NCI-H1092 treated with DMSO at 0.1 percent for 48 hours (cell line): ENCODE measurements at regions not wholly inside any gene's neighbourhood (a gene's known extent, or its start where the extent isn't known, plus 50 kb on each side); places are given as distances from the start of the nearest gene placed in this dataset.
"Not testable (repeated sequence)": the region's sequence is repeated elsewhere in the genome, so short reads cannot be mapped to it uniquely, and the experiment has no call there.

Source experiments
- DNase-seq: peaks from one replicate; lab custom pipeline; 2025; lab: John Stamatoyannopoulos, UW

DNA sequence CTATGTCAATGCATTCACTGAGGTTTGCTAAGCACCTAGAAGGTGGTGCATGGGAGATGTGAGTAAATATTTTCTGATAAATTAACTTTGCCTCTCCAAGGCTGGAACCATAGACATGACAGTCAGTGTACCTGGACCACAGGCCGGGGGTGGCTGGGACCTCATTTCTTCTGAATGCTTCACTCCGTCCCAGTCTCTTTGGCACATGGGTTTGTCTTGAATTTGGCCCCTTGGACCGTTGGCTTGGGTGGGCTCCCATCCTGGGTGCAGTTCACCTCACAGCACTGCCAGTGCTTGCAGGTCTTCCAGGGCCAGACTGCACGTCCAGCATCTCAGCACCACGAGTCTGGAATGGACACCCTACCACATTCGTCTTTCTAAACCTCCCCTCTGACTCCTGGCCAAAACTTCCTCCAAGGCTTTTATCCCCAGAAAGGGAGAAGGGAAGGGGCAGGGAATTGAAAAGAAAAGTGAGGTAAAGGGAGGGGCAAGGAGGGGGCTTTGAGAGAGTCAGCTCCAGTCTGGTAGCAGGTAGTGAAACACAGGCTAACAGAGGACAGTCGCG, 267.8 kb downstream of the MED10 start:
- no peak for DNase-seq

DNA sequence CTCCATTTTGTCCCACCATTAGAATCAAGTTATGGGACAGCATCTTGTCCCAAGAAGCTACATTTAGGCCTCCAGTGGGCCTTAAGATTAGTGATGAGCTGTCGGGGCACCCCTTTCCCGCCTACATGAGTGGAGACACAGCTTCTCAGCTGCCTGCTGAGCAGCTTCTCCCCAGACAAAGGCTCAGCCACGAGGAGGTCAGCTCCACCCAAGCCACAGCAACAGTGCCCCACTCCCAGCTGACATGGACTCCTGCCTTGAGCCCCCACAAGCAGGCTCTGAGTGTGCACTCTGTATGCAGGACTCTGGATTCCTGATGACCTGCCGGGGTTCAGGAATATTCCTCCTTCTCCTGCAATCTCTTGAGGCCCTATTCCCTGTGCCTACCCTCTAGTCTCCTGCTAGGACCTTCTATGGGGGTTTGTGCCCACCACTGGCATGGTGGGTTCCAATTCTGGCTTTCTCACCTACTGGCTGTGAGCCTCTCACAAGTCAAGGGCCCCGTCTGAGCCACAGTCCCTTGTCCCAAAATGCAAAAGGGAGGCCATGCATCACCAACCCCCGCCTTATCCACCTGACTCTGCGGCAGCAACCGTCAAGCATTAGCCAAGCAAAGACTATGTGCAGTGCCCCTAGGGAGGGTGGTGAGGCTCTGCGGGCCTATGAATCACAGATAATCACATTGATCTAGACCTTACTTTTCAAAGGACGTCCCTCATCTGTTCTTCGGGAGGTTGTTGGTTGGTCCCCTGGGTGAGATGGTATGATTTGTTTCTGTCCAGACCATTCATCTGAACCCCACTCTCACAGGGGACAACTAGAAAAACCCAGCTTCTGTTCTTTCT, 269.1 kb downstream of the MED10 start:
- no peak for DNase-seq

DNA sequence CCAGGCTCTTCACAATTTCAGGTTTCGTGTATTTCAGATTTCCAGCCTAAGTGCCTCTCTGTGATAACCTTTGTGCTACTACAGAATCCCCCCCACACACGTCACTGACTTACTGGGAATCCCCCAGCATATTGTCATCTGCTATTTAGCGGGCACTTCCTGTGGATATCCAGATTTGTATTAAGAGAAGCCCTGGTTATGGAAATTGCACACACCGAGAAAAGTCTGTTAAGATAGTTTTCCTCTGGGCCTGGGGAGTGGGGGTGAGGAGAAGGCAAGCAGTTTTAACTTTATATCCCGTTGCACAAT, 269.9 kb downstream of the MED10 start:
- DNase-seq = no peak

DNA sequence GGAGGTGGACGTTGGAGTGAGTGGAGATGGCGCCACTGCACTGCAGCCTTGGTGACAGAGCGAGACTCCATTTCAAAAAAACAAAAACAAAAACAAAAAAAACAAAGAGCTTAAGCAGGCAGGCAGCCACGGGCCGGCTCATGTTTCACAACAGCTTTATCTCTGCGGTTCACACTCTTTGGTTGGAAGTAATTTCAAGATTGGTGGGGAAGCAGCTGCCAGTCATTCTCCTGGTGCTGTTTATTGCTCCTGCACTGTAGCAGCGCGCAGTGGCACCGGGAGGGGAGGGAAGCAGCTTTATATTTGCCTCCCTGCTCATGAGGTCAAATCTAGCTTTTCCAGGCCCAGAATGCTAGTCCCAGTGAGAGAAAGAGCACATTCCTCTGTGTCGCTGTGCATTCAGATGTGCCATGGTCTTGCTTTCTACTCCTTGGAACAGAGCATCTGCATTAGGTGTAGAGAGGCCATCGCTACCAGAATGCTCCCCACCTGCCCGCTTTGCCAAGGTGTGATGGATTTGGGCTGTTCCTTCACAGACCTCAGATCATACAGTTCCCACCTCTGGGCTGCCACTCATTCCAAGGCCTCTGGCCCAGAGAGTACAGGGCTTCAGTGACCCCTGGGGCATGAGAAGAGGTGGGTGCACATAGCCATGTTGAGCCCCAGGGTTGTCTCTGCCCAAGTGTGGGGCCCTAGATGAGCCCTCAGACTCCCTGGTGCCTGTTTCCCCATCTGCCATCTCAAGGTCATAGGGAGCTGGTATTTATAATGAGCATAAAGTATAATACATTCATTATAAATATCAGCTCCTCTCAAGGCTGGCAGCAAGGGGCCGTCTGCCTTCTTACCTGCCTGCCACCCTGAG, 270.4 kb downstream of the MED10 start:
- no peak for DNase-seq

DNA sequence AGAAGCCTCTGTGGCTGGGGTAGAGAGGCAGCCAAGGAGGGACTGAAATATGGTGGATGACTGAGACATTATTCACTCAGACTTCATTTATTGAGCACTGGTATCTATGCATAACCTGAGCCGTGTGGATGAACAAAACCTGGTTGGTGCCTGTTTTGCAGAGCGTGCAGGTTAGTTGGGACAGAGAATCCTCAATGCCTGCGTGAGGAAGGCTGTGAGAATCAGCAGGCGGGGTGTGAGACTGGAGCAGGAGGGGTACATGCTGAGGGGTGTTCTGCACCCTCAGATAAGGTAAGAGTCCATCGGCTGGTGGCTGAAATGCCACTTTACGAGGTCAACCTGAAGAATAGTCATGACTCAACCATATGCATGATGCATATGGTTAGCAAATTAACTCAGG, 271.6 kb downstream of the MED10 start:
- no peak for DNase-seq

DNA sequence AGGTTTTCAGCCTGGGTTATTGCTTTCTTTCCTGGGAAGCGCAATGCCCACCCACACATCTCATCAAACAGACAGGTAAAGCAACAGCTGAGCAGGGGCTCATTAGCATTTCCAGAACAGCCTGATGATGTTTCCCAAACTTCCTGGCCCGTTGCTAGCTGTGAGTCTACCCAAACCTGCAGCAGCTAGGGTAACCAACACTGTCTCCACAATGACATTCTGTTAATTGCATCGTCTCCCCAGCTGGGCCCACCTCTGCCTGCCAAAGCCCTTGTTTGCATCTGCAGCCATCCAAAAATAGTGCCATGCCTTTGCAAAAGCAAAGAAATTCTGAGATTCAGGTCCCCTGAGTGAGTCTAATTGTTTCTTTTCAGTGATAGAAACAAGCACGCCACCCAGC, 273.0 kb downstream of the MED10 start:
- DNase-seq = no peak

DNA sequence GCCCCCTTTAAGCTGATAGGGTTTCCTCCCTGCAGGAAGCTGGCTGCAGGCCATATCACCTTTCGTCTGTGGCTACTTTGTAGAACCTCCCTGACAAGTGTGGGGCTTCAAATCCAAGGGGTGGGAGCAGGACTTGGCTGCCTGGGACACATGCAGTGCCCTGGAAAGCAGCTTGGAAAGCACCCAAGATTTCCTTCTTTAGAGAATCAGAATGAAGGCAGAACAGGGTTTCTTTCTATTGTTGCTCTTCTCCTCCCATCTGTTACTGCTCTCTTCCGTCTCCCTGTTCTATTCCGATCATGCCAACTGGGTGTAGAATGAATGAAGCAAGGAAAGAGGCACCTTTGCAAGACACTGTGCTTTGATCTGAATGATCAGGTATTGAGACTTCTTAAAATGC, 282.2 kb downstream of the MED10 start:
- DNase-seq = peak; percentile 54

DNA sequence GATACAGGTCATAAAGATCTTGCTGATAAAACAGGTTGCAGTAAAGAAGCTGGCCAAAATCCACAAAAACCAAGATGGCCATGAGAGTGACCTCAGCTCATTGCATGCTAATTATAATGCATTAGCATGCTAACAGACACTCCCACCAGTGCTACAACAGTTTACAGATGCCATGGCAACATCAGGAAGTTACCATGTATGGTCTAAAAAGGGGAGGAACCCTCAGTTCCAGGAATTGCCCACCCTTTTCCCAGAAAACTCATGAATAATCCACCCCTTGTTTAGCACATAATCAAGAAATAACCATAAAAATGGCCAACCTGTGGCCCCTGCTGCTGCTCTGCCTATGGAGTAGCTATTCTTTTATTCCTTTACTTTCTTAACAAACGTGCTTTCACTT, 284.2 kb downstream of the MED10 start:
- not testable (repeated sequence) for DNase-seq

DNA sequence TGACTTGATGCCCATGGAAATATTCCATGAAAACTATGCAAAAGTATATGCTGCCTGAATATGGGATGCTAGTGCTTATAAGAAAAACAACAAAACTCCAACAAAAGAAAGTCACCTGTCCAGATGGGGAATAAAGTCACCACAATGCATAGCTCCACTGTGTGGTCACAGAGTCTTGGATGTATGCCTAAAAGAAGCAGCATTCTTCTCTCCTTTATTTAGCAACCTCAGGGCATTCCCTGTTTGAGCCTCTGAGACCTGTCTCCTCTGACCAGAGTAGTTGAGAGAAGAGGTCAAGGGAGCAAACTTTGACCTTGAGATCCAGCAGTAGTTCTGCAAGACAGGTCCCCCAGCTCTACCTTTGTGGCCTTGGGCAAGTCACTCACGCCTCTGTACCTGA, 287.5 kb downstream of the MED10 start:
- DNase-seq = no peak

DNA sequence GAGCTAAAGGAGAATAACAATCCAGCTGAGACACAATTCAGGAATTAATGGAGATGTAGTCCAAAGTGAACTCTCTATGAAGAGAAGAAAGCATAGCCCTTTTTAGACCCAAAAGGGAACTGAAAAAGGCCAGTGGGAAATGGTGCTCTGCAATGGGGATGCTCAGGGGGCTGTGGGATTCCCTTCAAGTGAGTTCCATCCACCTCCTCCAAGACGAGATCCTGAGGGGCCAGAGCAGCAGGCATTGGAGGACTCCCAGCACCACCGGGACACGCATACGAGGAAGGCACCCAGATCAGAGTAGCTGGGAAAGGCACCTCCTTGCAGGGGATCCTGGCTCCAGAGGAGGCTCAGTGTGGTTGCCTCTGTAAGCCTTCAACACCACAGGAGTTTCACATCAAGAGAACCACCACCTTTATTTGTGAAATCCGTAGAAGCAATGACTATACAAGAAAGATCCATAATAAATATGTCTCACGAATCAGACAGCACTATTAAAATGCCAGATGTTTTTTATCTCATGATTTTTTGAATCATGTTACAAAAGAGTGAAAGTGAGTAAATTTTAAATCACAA, 288.2 kb downstream of the MED10 start:
- no peak for DNase-seq

DNA sequence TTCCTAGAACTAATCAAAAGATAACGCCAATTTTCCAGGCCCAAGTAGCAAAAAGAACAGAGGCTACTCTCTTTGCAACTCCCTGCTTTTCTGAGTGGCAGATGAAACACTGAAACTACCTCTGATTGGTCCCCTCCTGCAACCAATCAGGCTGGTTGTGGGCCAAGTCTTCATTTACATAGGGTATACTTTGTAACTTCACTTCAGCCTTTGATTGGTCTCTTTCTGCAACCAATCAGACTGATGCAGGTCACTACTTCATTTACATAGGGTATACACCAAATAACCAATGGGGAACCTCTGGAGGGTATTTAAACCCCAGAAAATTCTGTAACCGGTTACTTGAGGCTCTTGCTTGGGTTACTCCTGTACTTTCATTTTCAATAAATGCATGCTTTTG, 289.6 kb downstream of the MED10 start:
- DNase-seq = no peak

DNA sequence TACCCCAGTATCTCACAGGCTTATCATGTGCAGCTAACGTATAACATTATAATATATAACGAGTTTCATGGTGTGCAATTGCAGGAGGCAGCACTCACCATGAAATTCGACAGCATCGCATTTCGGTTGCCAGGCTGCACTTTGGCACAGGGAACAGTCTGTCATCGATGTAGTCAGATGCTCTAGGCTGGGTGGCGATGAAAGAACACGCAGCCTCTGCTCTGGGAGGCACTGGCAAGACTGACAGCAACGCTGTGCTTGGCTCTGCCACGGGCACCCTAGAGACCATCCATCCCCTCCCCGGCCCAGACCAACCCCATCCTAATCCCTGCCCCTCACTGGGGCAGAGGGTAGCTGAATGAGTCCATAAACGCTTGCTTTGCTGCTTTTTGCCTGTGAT, 290.8 kb downstream of the MED10 start:
- DNase-seq = no peak

DNA sequence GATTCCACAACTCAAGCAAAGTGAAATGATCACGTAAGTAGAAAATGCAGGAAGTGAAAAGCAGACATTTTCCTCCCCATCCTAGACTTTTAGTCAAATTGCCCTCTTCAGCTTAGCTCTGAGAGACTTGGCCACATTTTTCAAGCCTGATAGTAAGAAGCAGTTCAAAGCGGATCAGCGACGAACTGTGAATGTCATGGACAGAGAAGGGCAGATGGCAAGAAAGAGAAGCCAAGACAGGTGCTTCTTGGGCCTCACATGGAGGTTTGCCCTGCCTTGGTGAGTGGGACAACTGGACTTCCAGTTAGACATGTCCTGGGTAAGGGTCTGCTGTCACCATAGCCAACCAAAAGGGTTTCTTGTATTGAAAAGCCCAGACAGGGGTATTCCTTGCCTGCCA, 291.5 kb downstream of the MED10 start:
- no peak for DNase-seq

DNA sequence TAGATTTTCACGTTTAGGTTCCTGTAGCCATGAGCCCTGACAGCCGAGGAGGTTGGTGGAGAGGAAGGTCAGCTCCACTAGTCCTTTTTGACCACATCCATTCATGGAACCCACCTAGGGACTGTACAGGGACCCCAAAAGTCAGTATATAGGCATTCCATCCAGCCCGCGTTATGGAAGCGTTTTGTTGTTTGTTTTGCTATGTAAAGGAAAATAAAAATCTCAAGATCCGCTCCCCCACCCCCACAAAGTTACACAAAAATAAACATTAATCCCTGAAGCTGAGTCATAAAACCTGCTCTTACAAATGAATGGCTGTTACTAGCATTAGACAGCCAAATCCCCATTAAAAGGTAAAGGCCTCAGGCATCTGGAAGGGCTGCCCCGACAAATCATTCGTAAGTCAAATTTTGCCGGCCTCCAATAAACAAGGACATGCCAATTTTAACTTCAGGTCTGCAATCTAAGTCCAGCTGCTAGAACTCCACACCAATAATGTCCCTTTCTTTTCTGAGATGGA, 292.9 kb downstream of the MED10 start:
- no peak for DNase-seq

DNA sequence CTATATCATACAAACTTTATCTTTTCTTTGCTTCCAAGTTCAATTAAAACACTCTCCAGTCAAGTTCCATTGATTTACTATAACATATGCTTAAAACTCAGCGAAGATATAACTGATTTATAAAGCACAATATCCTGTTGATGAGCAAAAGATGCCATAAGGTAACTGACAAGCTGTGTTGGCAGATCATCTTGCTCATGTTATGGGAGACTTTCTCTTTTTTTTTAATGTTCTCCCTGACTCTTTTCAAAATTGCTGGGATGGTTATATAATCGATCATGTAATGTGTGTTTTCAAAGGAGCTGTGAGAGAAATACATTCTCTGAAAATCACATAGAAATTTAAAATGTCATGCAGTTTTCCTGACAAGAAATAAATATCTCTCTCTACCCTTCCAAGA, 293.5 kb downstream of the MED10 start:
- DNase-seq = no peak

DNA sequence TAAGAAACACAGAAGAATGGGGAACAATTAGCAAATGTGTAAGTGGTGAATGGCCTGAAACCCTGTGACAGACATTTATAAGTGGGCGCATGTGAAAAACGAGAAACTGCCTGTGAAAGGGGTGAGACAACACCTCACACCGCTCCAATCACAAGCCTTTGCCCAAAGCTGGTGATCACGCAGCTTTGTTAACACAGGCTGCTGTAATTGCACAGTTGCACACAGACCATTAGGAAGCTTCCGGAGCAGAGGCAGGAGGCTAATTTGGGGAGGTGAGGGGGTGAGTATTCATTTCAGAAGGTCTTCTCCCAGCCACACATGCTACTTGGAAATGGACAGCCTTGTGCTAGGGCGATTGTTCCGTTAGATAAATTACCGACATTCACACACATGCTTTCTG, 294.0 kb downstream of the MED10 start:
- DNase-seq = peak; percentile 18

DNA sequence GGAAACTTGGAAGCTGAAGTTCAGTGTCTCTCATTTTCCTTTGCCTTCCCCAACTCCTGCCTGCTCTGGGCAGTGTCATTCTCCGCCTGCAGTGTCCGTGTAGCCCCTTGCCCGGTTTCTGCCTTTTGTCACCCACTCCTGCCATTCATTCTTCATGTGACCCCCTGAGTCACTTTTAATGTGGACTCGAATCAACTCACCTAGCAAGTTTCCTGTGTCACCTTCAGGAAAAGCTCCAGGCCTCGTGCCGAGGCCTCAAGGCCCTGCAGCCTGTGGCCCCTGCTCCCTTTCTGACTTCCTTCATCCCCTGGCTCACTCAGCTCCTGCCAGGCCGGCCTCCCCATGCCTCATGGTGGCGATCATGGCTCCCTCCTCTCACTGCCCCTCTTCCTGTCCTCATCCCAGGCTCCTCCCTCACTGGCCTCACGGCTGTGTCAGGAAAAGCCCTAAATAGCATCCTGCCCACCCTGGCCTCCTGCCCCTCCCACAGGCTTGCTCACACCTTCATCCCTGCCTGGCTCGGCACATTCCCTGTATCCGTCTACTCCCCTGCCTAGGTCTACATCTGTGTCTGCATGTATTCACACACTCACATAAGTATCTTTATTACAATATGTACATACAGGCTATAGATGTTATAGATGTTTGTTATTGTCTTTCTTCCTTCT, 294.9 kb downstream of the MED10 start:
- no peak for DNase-seq

DNA sequence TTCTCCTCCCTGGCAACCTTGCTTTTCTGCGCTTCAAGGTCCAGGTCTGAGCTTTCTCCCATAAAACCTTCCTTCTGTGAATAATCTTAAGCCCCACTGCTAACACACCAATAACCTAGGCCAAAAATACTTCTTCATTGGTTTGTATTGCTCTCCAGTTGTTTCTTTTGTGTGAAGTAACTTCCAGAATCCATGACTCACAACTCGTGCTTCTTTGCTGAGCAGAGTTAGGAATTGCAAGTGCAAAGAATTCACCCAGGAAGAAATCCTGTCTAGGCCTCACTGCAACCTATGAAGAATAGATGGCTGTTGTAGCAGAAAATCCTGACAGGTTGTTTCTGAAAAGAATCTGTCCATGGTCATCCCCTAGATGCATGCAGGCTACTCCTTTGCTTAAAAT, 295.7 kb downstream of the MED10 start:
- DNase-seq = no peak

DNA sequence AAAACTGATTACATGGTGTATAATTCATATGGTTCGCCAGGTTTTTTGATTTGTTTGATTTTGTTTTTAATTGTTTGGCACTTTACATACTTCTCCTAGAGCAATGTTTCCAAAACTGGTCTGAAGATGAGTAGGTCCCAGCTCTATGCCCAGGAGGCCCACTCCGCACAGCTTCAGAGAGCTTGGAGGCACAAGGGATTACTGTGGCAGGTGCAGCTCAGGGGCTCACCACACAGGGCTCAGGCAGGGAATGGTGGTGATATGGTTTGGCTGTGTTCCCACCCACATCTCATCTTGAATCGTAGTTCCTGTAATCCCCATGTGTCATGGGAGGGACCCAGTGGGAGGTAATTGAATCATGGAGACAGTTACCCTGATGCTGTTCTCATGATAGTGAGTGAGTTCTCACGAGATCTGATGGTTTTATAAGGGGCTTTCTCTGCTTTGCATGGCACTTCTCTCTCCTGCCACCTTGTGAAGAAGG, 296.6 kb downstream of the MED10 start:
- no peak for DNase-seq

DNA sequence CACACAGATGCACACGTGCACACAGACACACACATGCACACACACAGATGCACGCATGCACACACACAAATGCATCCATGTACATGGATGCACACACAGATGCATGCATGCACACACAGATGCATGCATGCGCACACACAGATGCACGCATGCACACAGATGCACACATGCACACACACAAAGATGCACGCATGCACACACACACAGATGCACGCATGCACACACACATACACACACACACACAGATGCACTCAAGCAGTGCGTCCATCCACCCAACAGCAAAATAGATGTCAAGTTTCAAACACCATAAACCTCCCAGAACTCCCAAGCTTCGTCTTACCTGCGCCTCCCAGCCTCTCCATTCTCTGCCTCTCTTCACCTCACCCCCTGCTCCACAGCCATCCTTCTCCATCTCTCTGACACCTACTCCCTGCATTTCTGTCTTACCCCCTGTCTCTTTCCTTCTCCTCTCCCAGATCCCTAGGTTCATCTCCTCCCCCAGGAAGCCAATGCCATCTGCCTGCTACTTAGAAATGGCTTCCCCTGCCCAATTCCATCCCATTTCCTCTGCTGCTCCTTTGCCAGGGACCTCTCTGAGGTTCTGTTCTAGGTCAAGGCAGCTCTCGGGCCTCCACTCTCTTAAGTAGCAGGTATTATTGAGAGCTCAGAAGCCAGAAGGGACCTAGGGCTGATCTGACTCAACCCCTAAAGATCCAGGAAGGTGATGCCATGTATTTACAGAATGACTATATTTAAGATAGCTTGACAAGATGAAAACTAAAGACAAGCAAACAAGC, 297.2 kb downstream of the MED10 start:
- DNase-seq = no peak

DNA sequence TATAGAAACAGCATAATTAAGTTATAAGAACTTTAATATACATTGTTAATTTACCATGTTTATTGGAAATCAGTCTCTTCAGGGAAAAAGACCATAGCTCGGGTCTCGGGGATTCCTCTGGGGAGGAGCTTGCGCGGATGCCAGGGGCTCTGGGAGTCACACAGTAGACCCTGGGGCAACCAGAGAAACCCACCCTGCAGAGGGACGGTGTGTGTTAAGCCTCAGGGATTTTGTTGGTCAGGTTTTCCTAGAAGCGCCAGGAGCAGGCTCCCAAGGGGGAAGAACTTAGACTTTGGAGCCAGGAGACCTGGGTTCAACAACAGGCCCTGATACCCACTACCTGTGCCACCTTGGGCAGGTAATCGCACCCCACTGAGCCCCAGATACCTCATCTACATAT, 297.9 kb downstream of the MED10 start:
- DNase-seq = no peak
